Mammary epithelial cell (primary cell): ENCODE measurements at regions not wholly inside any gene's neighbourhood (a gene's known extent, or its start where the extent isn't known, plus 50 kb on each side); places are given as distances from the start of the nearest gene placed in this dataset.

Experiments used
- CTCF ChIP-seq, 2 donors: IDR thresholded peaks in 1 of 2; conservative IDR thresholded peaks in 1 of 2; 2 replicates each; pipeline ENCODE4 v1.5.1; 2011 to 2012; ENCODE audit warnings: inconsistent platforms in 2 of 2, low read length in 2 of 2, mild to moderate bottlenecking in 2 of 2, control low read depth in 1 of 2, low read depth in 1 of 2; ENCODE audit not compliant: insufficient read depth in 1 of 2; ENCODE audit errors: extremely low read depth in 1 of 2
- EZH2 ChIP-seq: IDR thresholded peaks from 2 replicates; pipeline ENCODE4 v1.6.1; 2012; ENCODE audit warnings: low read length, inconsistent platforms, borderline replicate concordance

- TF ChIP-seq CTCF (conservative IDR thresholded peaks at IDR 0.05 in 1 of 2, IDR thresholded peaks at IDR 0.05 in 1 of 2; ENCODE audit: extremely low read depth in 1 of 2, insufficient read depth in 1 of 2, low read depth in 1 of 2, low read length in 2 of 2) (no peak), EZH2 (no peak)
Measured at GRCh38 chr6:114453737-114454276, 111.0 kb upstream of the HS3ST5 start.
